ENCODE measurements at regions not wholly inside any gene's neighbourhood (a gene's known extent, or its start where the extent isn't known, plus 50 kb on each side); places are given as distances from the start of the nearest gene placed in this dataset.

DNA sequence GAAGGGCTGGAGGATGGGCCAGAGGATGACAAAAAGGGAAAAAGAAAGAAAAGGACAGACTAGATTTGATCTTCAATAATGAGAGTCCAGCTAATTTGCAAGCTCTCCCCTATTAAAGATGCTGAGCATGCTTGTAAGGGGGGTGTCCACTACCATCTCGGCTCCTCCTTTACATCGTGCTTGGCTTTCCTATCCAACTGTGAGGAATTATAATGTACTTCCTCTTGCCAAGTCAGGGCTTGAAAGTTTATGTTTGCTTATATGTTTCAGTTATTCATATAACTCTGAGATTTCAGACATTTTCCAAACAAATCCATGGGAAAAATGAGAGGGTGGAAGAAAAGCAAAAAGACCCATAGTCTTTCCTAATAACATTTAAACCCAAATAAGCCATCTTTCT is 387.1 kb downstream of the METTL15 start:
- no peak for TF ChIP-seq EZH2phosphoT487 (IDR thresholded peaks at IDR 0.05; ENCODE audit: borderline replicate concordance, low read length)
- TF ChIP-seq, protein P1, sequence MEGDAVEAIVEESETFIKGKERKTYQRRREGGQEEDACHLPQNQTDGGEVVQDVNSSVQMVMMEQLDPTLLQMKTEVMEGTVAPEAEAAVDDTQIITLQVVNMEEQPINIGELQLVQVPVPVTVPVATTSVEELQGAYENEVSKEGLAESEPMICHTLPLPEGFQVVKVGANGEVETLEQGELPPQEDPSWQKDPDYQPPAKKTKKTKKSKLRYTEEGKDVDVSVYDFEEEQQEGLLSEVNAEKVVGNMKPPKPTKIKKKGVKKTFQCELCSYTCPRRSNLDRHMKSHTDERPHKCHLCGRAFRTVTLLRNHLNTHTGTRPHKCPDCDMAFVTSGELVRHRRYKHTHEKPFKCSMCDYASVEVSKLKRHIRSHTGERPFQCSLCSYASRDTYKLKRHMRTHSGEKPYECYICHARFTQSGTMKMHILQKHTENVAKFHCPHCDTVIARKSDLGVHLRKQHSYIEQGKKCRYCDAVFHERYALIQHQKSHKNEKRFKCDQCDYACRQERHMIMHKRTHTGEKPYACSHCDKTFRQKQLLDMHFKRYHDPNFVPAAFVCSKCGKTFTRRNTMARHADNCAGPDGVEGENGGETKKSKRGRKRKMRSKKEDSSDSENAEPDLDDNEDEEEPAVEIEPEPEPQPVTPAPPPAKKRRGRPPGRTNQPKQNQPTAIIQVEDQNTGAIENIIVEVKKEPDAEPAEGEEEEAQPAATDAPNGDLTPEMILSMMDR (IDR thresholded peaks at IDR 0.05; ENCODE audit: low read depth, low read length, poor library complexity, severe bottlenecking): no peak

Data from DOHH2 (cell line).